GM12878 (cell line): ENCODE measurements at regions not wholly inside any gene's neighbourhood (a gene's known extent, or its start where the extent isn't known, plus 50 kb on each side); places are given as distances from the start of the nearest gene placed in this dataset. TPM values are rescaled to one million over a fixed set of nuclear protein-coding genes. Genes with fewer than 3 reads are reported as not detected.

Experiments
- small RNA-seq: library from RNA; depleted of rRNA; stranded (forward); fragments of <200 nt; gene quantifications from one replicate; pipeline ENCODE3, GENCODE V24; 2014

Small RNA genes in the stretch of these regions (small RNA-seq; reads per million reads assigned to genes)
- gene HMGB1P35 = not detected
